ENCODE measurements at regions not wholly inside any gene's neighbourhood (a gene's known extent, or its start where the extent isn't known, plus 50 kb on each side); places are given as distances from the start of the nearest gene placed in this dataset.

DNA sequence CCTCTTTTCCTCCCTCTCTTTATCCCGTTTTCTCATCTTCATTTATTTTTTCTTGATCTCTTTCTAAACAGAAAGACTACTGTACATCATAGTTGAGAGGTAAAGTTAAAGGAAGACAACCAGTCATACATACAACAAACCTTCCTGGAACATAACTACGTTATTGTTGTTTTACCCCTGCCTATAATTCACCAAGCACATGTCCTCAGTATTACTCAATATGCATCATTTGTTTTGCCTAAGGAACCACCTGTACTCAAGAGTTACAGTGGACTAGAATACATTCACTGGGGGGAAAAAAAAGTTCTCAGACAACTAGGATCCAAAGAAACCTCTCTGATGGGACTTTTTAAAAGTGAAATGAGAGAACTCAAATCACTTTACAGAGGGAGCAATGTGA is 344.7 kb upstream of the RBMS3 start (continued):
- TF ChIP-seq, protein P1, sequence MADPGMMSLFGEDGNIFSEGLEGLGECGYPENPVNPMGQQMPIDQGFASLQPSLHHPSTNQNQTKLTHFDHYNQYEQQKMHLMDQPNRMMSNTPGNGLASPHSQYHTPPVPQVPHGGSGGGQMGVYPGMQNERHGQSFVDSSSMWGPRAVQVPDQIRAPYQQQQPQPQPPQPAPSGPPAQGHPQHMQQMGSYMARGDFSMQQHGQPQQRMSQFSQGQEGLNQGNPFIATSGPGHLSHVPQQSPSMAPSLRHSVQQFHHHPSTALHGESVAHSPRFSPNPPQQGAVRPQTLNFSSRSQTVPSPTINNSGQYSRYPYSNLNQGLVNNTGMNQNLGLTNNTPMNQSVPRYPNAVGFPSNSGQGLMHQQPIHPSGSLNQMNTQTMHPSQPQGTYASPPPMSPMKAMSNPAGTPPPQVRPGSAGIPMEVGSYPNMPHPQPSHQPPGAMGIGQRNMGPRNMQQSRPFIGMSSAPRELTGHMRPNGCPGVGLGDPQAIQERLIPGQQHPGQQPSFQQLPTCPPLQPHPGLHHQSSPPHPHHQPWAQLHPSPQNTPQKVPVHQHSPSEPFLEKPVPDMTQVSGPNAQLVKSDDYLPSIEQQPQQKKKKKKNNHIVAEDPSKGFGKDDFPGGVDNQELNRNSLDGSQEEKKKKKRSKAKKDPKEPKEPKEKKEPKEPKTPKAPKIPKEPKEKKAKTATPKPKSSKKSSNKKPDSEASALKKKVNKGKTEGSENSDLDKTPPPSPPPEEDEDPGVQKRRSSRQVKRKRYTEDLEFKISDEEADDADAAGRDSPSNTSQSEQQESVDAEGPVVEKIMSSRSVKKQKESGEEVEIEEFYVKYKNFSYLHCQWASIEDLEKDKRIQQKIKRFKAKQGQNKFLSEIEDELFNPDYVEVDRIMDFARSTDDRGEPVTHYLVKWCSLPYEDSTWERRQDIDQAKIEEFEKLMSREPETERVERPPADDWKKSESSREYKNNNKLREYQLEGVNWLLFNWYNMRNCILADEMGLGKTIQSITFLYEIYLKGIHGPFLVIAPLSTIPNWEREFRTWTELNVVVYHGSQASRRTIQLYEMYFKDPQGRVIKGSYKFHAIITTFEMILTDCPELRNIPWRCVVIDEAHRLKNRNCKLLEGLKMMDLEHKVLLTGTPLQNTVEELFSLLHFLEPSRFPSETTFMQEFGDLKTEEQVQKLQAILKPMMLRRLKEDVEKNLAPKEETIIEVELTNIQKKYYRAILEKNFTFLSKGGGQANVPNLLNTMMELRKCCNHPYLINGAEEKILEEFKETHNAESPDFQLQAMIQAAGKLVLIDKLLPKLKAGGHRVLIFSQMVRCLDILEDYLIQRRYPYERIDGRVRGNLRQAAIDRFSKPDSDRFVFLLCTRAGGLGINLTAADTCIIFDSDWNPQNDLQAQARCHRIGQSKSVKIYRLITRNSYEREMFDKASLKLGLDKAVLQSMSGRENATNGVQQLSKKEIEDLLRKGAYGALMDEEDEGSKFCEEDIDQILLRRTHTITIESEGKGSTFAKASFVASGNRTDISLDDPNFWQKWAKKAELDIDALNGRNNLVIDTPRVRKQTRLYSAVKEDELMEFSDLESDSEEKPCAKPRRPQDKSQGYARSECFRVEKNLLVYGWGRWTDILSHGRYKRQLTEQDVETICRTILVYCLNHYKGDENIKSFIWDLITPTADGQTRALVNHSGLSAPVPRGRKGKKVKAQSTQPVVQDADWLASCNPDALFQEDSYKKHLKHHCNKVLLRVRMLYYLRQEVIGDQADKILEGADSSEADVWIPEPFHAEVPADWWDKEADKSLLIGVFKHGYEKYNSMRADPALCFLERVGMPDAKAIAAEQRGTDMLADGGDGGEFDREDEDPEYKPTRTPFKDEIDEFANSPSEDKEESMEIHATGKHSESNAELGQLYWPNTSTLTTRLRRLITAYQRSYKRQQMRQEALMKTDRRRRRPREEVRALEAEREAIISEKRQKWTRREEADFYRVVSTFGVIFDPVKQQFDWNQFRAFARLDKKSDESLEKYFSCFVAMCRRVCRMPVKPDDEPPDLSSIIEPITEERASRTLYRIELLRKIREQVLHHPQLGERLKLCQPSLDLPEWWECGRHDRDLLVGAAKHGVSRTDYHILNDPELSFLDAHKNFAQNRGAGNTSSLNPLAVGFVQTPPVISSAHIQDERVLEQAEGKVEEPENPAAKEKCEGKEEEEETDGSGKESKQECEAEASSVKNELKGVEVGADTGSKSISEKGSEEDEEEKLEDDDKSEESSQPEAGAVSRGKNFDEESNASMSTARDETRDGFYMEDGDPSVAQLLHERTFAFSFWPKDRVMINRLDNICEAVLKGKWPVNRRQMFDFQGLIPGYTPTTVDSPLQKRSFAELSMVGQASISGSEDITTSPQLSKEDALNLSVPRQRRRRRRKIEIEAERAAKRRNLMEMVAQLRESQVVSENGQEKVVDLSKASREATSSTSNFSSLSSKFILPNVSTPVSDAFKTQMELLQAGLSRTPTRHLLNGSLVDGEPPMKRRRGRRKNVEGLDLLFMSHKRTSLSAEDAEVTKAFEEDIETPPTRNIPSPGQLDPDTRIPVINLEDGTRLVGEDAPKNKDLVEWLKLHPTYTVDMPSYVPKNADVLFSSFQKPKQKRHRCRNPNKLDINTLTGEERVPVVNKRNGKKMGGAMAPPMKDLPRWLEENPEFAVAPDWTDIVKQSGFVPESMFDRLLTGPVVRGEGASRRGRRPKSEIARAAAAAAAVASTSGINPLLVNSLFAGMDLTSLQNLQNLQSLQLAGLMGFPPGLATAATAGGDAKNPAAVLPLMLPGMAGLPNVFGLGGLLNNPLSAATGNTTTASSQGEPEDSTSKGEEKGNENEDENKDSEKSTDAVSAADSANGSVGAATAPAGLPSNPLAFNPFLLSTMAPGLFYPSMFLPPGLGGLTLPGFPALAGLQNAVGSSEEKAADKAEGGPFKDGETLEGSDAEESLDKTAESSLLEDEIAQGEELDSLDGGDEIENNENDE (IDR thresholded peaks at IDR 0.05; ENCODE audit: insufficient replicate concordance, low read length) = no peak
- no peak for TF ChIP-seq SP1 (IDR thresholded peaks at IDR 0.05; ENCODE audit: low read depth, low read length)
- TF ChIP-seq TAF1 (IDR thresholded peaks at IDR 0.05; ENCODE audit: low read depth, low read length) = no peak
- TF ChIP-seq, protein P2, sequence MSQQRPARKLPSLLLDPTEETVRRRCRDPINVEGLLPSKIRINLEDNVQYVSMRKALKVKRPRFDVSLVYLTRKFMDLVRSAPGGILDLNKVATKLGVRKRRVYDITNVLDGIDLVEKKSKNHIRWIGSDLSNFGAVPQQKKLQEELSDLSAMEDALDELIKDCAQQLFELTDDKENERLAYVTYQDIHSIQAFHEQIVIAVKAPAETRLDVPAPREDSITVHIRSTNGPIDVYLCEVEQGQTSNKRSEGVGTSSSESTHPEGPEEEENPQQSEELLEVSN (IDR thresholded peaks at IDR 0.05) = no peak
- no peak for TF ChIP-seq TCF12 (IDR thresholded peaks at IDR 0.05; ENCODE audit: low read depth, low read length)
- TF ChIP-seq RAD21 (IDR thresholded peaks at IDR 0.05 in 1 of 2, conservative IDR thresholded peaks at IDR 0.05 in 1 of 2; ENCODE audit: low read depth in 2 of 2, low read length in 2 of 2) = no peak

All from H1 (cell line).